Astrocyte (in vitro differentiated cells and primary cell): ENCODE measurements at regions not wholly inside any gene's neighbourhood (a gene's known extent, or its start where the extent isn't known, plus 50 kb on each side); places are given as distances from the start of the nearest gene placed in this dataset.

Source experiments
- DNase-seq: peaks from one replicate; pipeline ENCODE4 v3.0.0-alpha.2; 2010; ENCODE audit warnings: low read depth
- FAIRE-seq: peaks from 2 replicates; lab custom pipeline; 2011; peaks lifted over from hg19 to GRCh38; lab: Jason Lieb, UNC
- H2AFZ ChIP-seq: 2 replicates; pipeline ENCODE4 v1.6.0; 2012; ENCODE audit warnings: low read depth, low read length, inconsistent platforms
- H3K27ac ChIP-seq: 2 replicates; pipeline ENCODE4 v1.5.1; 2011; ENCODE audit warnings: low read depth, low read length, inconsistent platforms
- H3K27me3 ChIP-seq: 2 replicates; pipeline ENCODE4 v1.6.0; 2011; ENCODE audit warnings: low read length, inconsistent platforms; ENCODE audit not compliant: insufficient read depth
- H3K36me3 ChIP-seq: 2 replicates; pipeline ENCODE4 v1.5.1; 2011; ENCODE audit warnings: low read length, inconsistent platforms; ENCODE audit not compliant: insufficient read depth
- H3K4me1 ChIP-seq: 2 replicates; pipeline ENCODE4 v1.5.1; 2011; ENCODE audit warnings: low read length, inconsistent platforms; ENCODE audit not compliant: insufficient read depth
- H3K4me2 ChIP-seq: 2 replicates; pipeline ENCODE4 v1.6.0; 2012; ENCODE audit warnings: low read length, inconsistent platforms
- H3K4me3 ChIP-seq: 2 replicates; pipeline ENCODE4 v1.5.1; 2011; ENCODE audit warnings: low read depth, mild to moderate bottlenecking, low read length, inconsistent platforms; ENCODE audit not compliant: insufficient read depth
- H3K79me2 ChIP-seq: 2 replicates; pipeline ENCODE4 v1.6.0; 2012; ENCODE audit warnings: mild to moderate bottlenecking, low read length, inconsistent platforms; ENCODE audit not compliant: insufficient read depth
- H3K9ac ChIP-seq: 2 replicates; pipeline ENCODE4 v1.6.0; 2012; ENCODE audit warnings: mild to moderate bottlenecking, low read length, inconsistent platforms
- H3K9me3 ChIP-seq: 2 replicates; pipeline ENCODE4 v1.5.1; 2012; ENCODE audit warnings: low read depth, mild to moderate bottlenecking, low read length, inconsistent platforms; ENCODE audit not compliant: insufficient read depth
- H4K20me1 ChIP-seq: 2 replicates; pipeline ENCODE4 v1.6.0; 2012; ENCODE audit warnings: low read length, inconsistent platforms; ENCODE audit not compliant: insufficient read depth
- H3K27ac Mint-ChIP-seq: one replicate; pipeline ENCODE4 v1.8.0; 2021; ENCODE audit warnings: mild to moderate bottlenecking, mixed read lengths; ENCODE audit not compliant: unreplicated experiment
- H3K27me3 Mint-ChIP-seq: one replicate; pipeline ENCODE4 v1.8.0; 2021; ENCODE audit warnings: low read depth, mixed read lengths; ENCODE audit not compliant: unreplicated experiment
- H3K36me3 Mint-ChIP-seq: one replicate; pipeline ENCODE4 v1.8.0; 2021; ENCODE audit warnings: low read depth, mixed read lengths; ENCODE audit not compliant: unreplicated experiment
- H3K4me1 Mint-ChIP-seq: one replicate; pipeline ENCODE4 v1.8.0; 2021; ENCODE audit warnings: low read depth, mixed read lengths; ENCODE audit not compliant: unreplicated experiment
- H3K4me3 Mint-ChIP-seq: one replicate; pipeline ENCODE4 v1.8.0; 2021; ENCODE audit warnings: mild to moderate bottlenecking, moderate library complexity, mixed read lengths; ENCODE audit not compliant: unreplicated experiment
- H3K9me3 Mint-ChIP-seq: one replicate; pipeline ENCODE4 v1.8.0; 2021; ENCODE audit warnings: mild to moderate bottlenecking, mixed read lengths; ENCODE audit not compliant: unreplicated experiment
- CTCF ChIP-seq: IDR thresholded peaks from 2 replicates; pipeline ENCODE4 v1.5.1; 2011; ENCODE audit warnings: low read depth, mild to moderate bottlenecking, inconsistent platforms, low read length, moderate library complexity; ENCODE audit not compliant: insufficient read depth
- EZH2 ChIP-seq: IDR thresholded peaks from 2 replicates; pipeline ENCODE4 v1.6.1; 2012; ENCODE audit warnings: mild to moderate bottlenecking, low read length, inconsistent platforms; ENCODE audit not compliant: insufficient read depth

GRCh38 chr21:35971824-35972223, 88.5 kb downstream of the SETD4 start:
- Mint-ChIP-seq H3K4me3 (no peak overlapping the region), H3K27ac (no peak overlapping the region), H3K36me3 (no peaks in the 10 kb centered on the region), H3K9me3 (no peaks in the 10 kb centered on the region), H3K27me3 (peaks cover 21% of the 10 kb centered on the region), H3K4me1 (no peaks in the 10 kb centered on the region)
- H3K27ac ChIP-seq = no peak overlapping the region
- H3K36me3 ChIP-seq = no peaks in the 10 kb centered on the region
- DNase-seq (no peak), FAIRE-seq (no peak)
- no peak overlapping the region for H3K4me2 ChIP-seq
- no peaks in the 10 kb centered on the region for H3K79me2 ChIP-seq
- TF ChIP-seq CTCF = no peak
- TF ChIP-seq EZH2 = no peak
- H4K20me1 ChIP-seq = no peaks in the 10 kb centered on the region
- no peaks in the 10 kb centered on the region for H3K9me3 ChIP-seq
- H2AFZ ChIP-seq = no peak overlapping the region
- H3K4me1 ChIP-seq = no peaks in the 10 kb centered on the region
- H3K4me3 ChIP-seq = no peak overlapping the region
- H3K27me3 ChIP-seq = peaks cover 16% of the 10 kb centered on the region
- H3K9ac ChIP-seq = no peak overlapping the region

- Histone ChIP-seq H3K27me3 (peaks cover 15% of the 10 kb centered on the region), H3K4me3 (no peak overlapping the region), H2AFZ (no peak overlapping the region), H3K79me2 (no peaks in the 10 kb centered on the region), H3K9ac (no peak overlapping the region), H3K4me1 (no peaks in the 10 kb centered on the region), H3K36me3 (no peaks in the 10 kb centered on the region), H4K20me1 (no peaks in the 10 kb centered on the region), H3K9me3 (no peaks in the 10 kb centered on the region), H3K27ac (no peak overlapping the region), H3K4me2 (no peak overlapping the region)
- Mint-ChIP-seq H3K9me3 (no peaks in the 10 kb centered on the region), H3K27ac (no peak overlapping the region), H3K36me3 (no peaks in the 10 kb centered on the region), H3K4me1 (no peaks in the 10 kb centered on the region), H3K27me3 (peaks cover 18% of the 10 kb centered on the region), H3K4me3 (no peak overlapping the region)
- TF ChIP-seq EZH2 (no peak), CTCF (no peak)
- FAIRE-seq (no peak), DNase-seq (no peak)
Observed at GRCh38 chr21:35969281-35969680, 91.0 kb downstream of the SETD4 start.

- Histone ChIP-seq H3K9me3 (no peaks in the 10 kb centered on the region), H3K27me3 (peaks cover 17% of the 10 kb centered on the region), H3K4me2 (no peak overlapping the region), H3K4me3 (no peak overlapping the region), H4K20me1 (no peaks in the 10 kb centered on the region), H3K36me3 (no peaks in the 10 kb centered on the region), H3K4me1 (no peaks in the 10 kb centered on the region), H3K9ac (no peak overlapping the region), H3K27ac (no peak overlapping the region), H2AFZ (no peak overlapping the region), H3K79me2 (no peaks in the 10 kb centered on the region)
- FAIRE-seq (no peak), DNase-seq (no peak)
- Mint-ChIP-seq H3K36me3 (no peaks in the 10 kb centered on the region), H3K27ac (no peak overlapping the region), H3K4me1 (no peaks in the 10 kb centered on the region), H3K9me3 (no peaks in the 10 kb centered on the region), H3K27me3 (peaks cover 18% of the 10 kb centered on the region), H3K4me3 (no peak overlapping the region)
- TF ChIP-seq EZH2 (no peak), CTCF (no peak)
Observed at GRCh38 chr21:35968564-35968963, 91.8 kb downstream of the SETD4 start.
